Caco-2 (cell line): ENCODE measurements at regions not wholly inside any gene's neighbourhood (a gene's known extent, or its start where the extent isn't known, plus 50 kb on each side); places are given as distances from the start of the nearest gene placed in this dataset.

Experiments
- BruUV-seq: library from RNA; stranded (reverse); fragments of 400-500 nt; replicated peaks from 2 replicates; lab custom pipeline; 2021; lab: Mats Ljungman, UMichigan
- CTCF ChIA-PET: fragments of 300-600 bp; sonication (Branson Sonifier 250); formaldehyde crosslinking; loops from one replicate; lab custom pipeline; 2022; ENCODE audit warnings: antibody characterized with exemption; lab: Charles Lee
- POLR2A ChIA-PET: fragments of 300-600 bp; sonication (Branson Sonifier 250); formaldehyde crosslinking; loops from one replicate; lab custom pipeline; 2022; ENCODE audit warnings: antibody characterized with exemption; lab: Charles Lee
- DNase-seq, 2 experiments: peaks; one replicate each; pipeline versions ENCODE4 v3.0.0 to v3.0.0-alpha.2; 2020 to 2022
- H3K27me3 ChIP-seq: replicated peaks from 2 replicates; pipeline ENCODE4 v1.6.0; 2011; ENCODE audit warnings: low read length; ENCODE audit not compliant: control insufficient read depth, insufficient read depth
- H3K36me3 ChIP-seq: 2 replicates; pipeline ENCODE4 v1.5.1; 2011; ENCODE audit warnings: low read length; ENCODE audit not compliant: control insufficient read depth, insufficient read depth
- H3K4me1 ChIP-seq: fragments of 250-450 bp; sonication (Bioruptor Pico); 2 replicates; pipeline ENCODE4 v1.5.1; 2020; ENCODE audit warnings: mild to moderate bottlenecking
- H3K4me3 ChIP-seq: 2 replicates; pipeline ENCODE4 v1.5.1; 2011; ENCODE audit warnings: low read depth, mild to moderate bottlenecking, control low read depth, low read length
- H3K9me3 ChIP-seq: fragments of 250-450 bp; sonication (Bioruptor Pico); 2 replicates; pipeline ENCODE4 v1.5.1; 2020; ENCODE audit warnings: mild to moderate bottlenecking, moderate library complexity
- H3K27ac Mint-ChIP-seq: one replicate; pipeline ENCODE4 v1.8.0; 2022; ENCODE audit warnings: mixed read lengths; ENCODE audit not compliant: unreplicated experiment
- H3K27me3 Mint-ChIP-seq: one replicate; pipeline ENCODE4 v1.8.0; 2022; ENCODE audit warnings: mixed read lengths; ENCODE audit not compliant: insufficient read depth, unreplicated experiment
- H3K36me3 Mint-ChIP-seq: one replicate; pipeline ENCODE4 v1.8.0; 2022; ENCODE audit warnings: mild to moderate bottlenecking, mixed read lengths; ENCODE audit not compliant: insufficient read depth, unreplicated experiment
- H3K4me1 Mint-ChIP-seq: one replicate; pipeline ENCODE4 v1.8.0; 2022; ENCODE audit warnings: low read depth, mixed read lengths; ENCODE audit not compliant: unreplicated experiment
- H3K4me3 Mint-ChIP-seq: one replicate; pipeline ENCODE4 v1.8.0; 2022; ENCODE audit warnings: mild to moderate bottlenecking, moderate library complexity, mixed read lengths; ENCODE audit not compliant: unreplicated experiment
- H3K9me3 Mint-ChIP-seq: one replicate; pipeline ENCODE4 v1.8.0; 2022; ENCODE audit warnings: mixed read lengths; ENCODE audit not compliant: unreplicated experiment
- intact Hi-C: fragments of 100-400 bp; cut with micrococcal nuclease; formaldehyde crosslinking; loops from one replicate; pipeline ENCODE4 v1.10.0; 2022; ENCODE audit not compliant: unreplicated experiment
- TF ChIP-seq, protein P1 (sequence below), 2 experiments: fragments of 200-600 bp in 1 of 2; IDR thresholded peaks; 1 replicate in 1 of 2; 2 replicates in 1 of 2; pipeline versions ENCODE4 v1.5.1 to v1.8.0; 2011 to 2022; ENCODE audit warnings: antibody characterized with exemption in 1 of 2, control low read depth in 1 of 2, inconsistent platforms in 1 of 2, low read depth in 1 of 2, low read length in 1 of 2, mild to moderate bottlenecking in 1 of 2, moderate library complexity in 1 of 2; ENCODE audit not compliant: insufficient read depth in 1 of 2, severe bottlenecking in 1 of 2, unreplicated experiment in 1 of 2

DNA sequence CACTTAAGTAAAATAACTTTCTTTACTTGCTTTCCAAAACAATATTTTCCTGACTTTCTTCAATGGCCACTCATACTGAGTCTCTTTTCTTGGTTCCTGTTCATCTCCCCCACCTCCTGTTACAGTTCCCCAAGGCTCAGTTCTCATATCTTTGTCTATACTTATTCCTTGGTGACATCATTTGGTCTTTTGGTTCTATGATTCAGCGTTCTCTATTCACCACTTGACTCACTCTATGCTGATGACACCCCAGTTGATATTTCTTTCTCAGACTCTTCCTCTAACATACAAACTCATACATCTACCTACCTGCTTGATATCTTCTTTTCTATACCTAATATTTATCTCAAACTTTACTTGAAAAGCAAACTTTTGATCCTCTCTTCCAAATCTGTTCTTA lies 85.0 kb upstream of the P3H2 start:
- Histone ChIP-seq H3K9me3 (no peaks in the 10 kb centered on the region), H3K36me3 (no peaks in the 10 kb centered on the region), H3K4me3 (no peak overlapping the region), H3K27me3 (no peaks in the 10 kb centered on the region), H3K4me1 (peaks cover 4% of the 10 kb centered on the region; the same call in 1 of the 2 replicates)
- no peak for DNase-seq
- intact Hi-C loops, result no loop called here
- Mint-ChIP-seq H3K9me3 (no peaks in the 10 kb centered on the region), H3K27ac (no peak overlapping the region), H3K4me1 (peaks cover 6% of the 10 kb centered on the region), H3K4me3 (no peak overlapping the region), H3K36me3 (no peaks in the 10 kb centered on the region), H3K27me3 (no peaks in the 10 kb centered on the region)
- ChIA-PET CTCF (no interaction called here), POLR2A (no interaction called here)
- TF ChIP-seq, protein P1, sequence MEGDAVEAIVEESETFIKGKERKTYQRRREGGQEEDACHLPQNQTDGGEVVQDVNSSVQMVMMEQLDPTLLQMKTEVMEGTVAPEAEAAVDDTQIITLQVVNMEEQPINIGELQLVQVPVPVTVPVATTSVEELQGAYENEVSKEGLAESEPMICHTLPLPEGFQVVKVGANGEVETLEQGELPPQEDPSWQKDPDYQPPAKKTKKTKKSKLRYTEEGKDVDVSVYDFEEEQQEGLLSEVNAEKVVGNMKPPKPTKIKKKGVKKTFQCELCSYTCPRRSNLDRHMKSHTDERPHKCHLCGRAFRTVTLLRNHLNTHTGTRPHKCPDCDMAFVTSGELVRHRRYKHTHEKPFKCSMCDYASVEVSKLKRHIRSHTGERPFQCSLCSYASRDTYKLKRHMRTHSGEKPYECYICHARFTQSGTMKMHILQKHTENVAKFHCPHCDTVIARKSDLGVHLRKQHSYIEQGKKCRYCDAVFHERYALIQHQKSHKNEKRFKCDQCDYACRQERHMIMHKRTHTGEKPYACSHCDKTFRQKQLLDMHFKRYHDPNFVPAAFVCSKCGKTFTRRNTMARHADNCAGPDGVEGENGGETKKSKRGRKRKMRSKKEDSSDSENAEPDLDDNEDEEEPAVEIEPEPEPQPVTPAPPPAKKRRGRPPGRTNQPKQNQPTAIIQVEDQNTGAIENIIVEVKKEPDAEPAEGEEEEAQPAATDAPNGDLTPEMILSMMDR (IDR thresholded peaks at IDR 0.05; ENCODE audit: insufficient read depth in 1 of 2, low read depth in 1 of 2, low read length in 1 of 2, severe bottlenecking in 1 of 2, unreplicated experiment in 1 of 2), result no peak
- BruUV-seq, result no TSS peak

DNA sequence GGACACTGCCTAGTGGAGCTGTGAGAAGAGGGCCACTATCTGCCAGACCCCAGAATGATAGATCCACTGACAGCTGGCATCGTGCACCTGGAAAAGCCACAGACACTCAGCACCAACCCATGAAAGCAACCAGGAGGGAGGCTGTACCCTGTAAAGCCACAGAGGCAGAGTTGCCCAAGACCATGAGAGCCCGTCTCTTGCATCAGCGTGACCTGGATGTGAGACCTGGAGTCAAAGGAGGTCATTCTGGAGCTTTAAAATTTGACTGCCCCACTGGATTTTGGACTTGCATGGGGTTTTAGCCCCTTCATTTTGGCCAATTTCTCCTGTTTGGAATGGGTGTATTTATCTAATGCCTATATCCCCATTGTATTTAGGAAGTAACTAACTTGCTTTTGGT lies 83.5 kb upstream of the P3H2 start:
- peaks cover 6% of the 10 kb centered on the region for H3K4me1 Mint-ChIP-seq
- no peaks in the 10 kb centered on the region for H3K27me3 Mint-ChIP-seq
- no peaks in the 10 kb centered on the region for H3K9me3 Mint-ChIP-seq
- no peak for DNase-seq
- Histone ChIP-seq H3K36me3 (no peaks in the 10 kb centered on the region), H3K9me3 (no peaks in the 10 kb centered on the region), H3K4me3 (no peak overlapping the region), H3K27me3 (no peaks in the 10 kb centered on the region), H3K4me1 (peaks cover 4% of the 10 kb centered on the region; the same call in 1 of the 2 replicates)
- no peak overlapping the region for H3K27ac Mint-ChIP-seq
- H3K4me3 Mint-ChIP-seq, result no peak overlapping the region
- TF ChIP-seq, protein P1 (IDR thresholded peaks at IDR 0.05; ENCODE audit: insufficient read depth in 1 of 2, low read depth in 1 of 2, low read length in 1 of 2, severe bottlenecking in 1 of 2, unreplicated experiment in 1 of 2), result no peak
- CTCF ChIA-PET, result no interaction called here
- H3K36me3 Mint-ChIP-seq, result no peaks in the 10 kb centered on the region
- POLR2A ChIA-PET, result no interaction called here
- no TSS peak for BruUV-seq
- intact Hi-C loops, result no loop called here

DNA sequence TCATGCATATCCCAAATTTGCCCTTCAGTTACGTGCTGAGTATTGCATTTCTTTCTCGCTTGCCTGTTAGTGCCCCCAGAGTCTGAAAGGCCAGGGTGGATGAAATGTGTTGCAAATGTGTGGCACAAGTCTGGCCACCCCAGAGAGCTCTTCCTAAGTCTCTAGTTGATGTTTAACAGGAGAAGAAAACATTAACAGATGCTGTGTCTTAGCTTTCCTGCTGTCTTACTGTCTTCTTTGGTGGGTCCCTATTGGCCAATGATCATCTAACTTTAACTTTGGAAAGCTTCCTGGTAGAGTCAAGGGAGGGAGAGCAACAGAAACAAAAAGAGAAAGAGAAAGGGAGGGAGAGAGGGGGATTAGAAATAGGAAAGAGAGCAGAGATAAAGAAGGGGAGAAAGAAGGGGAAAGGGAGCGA lies 76.7 kb upstream of the P3H2 start:
- H3K27me3 ChIP-seq, result no peaks in the 10 kb centered on the region
- H3K9me3 ChIP-seq, result no peaks in the 10 kb centered on the region
- BruUV-seq, result no TSS peak
- no peaks in the 10 kb centered on the region for H3K9me3 Mint-ChIP-seq
- peaks cover 14% of the 10 kb centered on the region for H3K4me1 Mint-ChIP-seq
- H3K36me3 Mint-ChIP-seq, result no peaks in the 10 kb centered on the region
- H3K27me3 Mint-ChIP-seq, result no peaks in the 10 kb centered on the region
- H3K4me1 ChIP-seq, result peaks cover 14% of the 10 kb centered on the region; the same call in 1 of the 2 replicates
- TF ChIP-seq, protein P1 (IDR thresholded peaks at IDR 0.05; ENCODE audit: insufficient read depth in 1 of 2, low read depth in 1 of 2, low read length in 1 of 2, severe bottlenecking in 1 of 2, unreplicated experiment in 1 of 2), result no peak
- ChIA-PET POLR2A (no interaction called here), CTCF (no interaction called here)
- no peaks in the 10 kb centered on the region for H3K36me3 ChIP-seq
- no peak overlapping the region for H3K27ac Mint-ChIP-seq
- H3K4me3 ChIP-seq, result no peak overlapping the region
- DNase-seq, result peak in 1 of 2 experiments; percentile 19
- H3K4me3 Mint-ChIP-seq, result peak overlapping the region; percentile 22
- intact Hi-C loops, result loop anchor here (2.0 kb wide), 2 partner anchors 77 to 185 kb away; partner anchors contain the start of gene P3H2
